Large intestine (tissue), 3 donors: ENCODE measurements at regions not wholly inside any gene's neighbourhood (a gene's known extent, or its start where the extent isn't known, plus 50 kb on each side); places are given as distances from the start of the nearest gene placed in this dataset.

Experiments
- DNase-seq, 2 donors: peaks; one replicate each; pipeline versions ENCODE4 v3.0.0 to v3.0.0-alpha.2; 2013
- H3K27ac ChIP-seq: one replicate; pipeline ENCODE4 v1.5.1; 2013; ENCODE audit warnings: low read length
- H3K27me3 ChIP-seq: 2 replicates; pipeline ENCODE4 v1.6.1; 2013; ENCODE audit warnings: low read length; ENCODE audit not compliant: control insufficient read depth, insufficient read depth
- H3K36me3 ChIP-seq: 2 replicates; pipeline ENCODE4 v1.6.1; 2013; ENCODE audit warnings: low read length; ENCODE audit not compliant: control insufficient read depth, insufficient read depth
- H3K4me1 ChIP-seq: one replicate; pipeline ENCODE4 v1.6.1; 2013; ENCODE audit warnings: low read length; ENCODE audit not compliant: control insufficient read depth, insufficient read depth
- H3K4me3 ChIP-seq: one replicate; pipeline ENCODE4 v1.5.1; 2013; ENCODE audit warnings: low read length
- H3K9me3 ChIP-seq: one replicate; pipeline ENCODE4 v1.6.1; 2013; ENCODE audit warnings: mild to moderate bottlenecking, low read depth, low read length, moderate library complexity; ENCODE audit not compliant: control insufficient read depth
- WGBS: methylation state at CpG from one replicate; pipeline ENCODE4 v1.1.5; 2013; ENCODE audit warnings: low lambda C conversion rate; ENCODE audit not compliant: insufficient coverage; 5-methylcytosine and 5-hydroxymethylcytosine counted together

- no peaks in the 10 kb centered on the region for H3K4me1 ChIP-seq
- H3K4me3 ChIP-seq, result no peak overlapping the region
- H3K36me3 ChIP-seq, result no peaks in the 10 kb centered on the region
- no peaks in the 10 kb centered on the region for H3K9me3 ChIP-seq
- no peak for DNase-seq
- WGBS, result 80% methylated on average over 1 of the region's 9 CpGs
- H3K27me3 ChIP-seq, result peaks cover 4% of the 10 kb centered on the region
- no peak overlapping the region for H3K27ac ChIP-seq
These were observed 100.4 kb downstream of the METRNL start for GRCh38 chr17:83179811-83180210.

DNA sequence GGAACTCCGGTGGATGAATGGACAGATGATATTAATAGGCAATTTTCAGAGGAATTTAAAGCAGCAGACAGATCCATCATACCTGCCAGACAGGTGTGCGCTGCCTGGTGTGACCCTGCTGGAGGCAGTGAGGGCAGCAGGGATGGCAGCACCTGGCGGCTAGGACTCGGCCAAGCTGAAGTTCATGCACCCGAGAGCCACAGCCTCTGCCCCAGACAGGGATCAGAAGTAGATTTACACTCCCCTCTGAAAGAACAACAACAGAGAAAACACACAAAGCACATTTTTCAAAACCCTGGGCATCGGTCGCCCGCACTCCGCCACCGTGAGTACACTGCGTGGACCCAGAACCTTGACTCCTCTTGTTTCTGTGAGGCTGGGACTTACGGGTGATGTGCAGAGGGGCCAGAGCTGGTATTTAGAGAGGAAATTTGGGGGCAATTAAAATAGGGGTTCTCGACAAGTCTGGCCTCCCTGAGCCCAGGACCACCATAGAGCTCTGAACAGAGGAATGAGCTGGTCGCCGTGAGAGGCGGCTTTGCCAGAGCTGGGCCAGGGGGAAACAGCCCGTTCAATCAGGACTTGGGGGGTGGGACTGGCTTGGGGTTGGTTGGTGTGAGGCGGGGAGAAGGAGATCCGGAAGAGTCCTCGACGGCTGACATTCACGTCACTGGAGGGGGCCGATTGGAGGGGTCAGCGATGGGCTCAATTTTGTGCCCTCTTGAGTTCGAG is 101.0 kb downstream of the METRNL start:
- Histone ChIP-seq H3K36me3 (no peaks in the 10 kb centered on the region), H3K27ac (no peak overlapping the region), H3K4me1 (no peaks in the 10 kb centered on the region), H3K9me3 (no peaks in the 10 kb centered on the region), H3K4me3 (no peak overlapping the region), H3K27me3 (peaks cover 4% of the 10 kb centered on the region)
- 83% methylated on average over 1 of the region's 25 CpGs for WGBS
- no peak for DNase-seq

DNA sequence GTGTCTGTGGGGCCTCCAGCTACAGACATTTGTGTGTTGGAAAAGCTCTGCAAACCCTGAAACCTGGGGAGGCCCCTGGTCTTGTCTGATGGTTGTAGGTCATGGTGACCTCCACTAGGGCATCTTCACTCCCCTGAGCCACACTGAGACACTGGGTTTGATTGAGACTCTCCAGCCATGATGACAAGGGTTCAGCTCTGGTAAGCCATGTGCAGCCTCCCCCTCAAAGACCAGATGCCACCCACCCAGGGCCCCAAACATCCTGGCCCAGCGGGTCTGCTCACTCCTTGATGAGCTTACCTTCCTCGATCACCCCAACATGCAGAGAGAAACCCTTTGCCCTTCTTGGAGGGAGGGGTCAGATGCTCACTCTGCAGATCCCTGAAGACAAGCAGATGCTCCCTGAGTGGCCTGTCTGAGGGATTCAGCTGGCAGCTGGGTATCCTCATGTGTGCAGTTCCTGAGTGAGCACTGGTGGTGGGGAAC is 101.6 kb downstream of the METRNL start:
- WGBS, result no CpG with 5 or more reads among the region's 2 CpGs
- H3K4me1 ChIP-seq, result no peaks in the 10 kb centered on the region
- H3K4me3 ChIP-seq, result no peak overlapping the region
- no peaks in the 10 kb centered on the region for H3K9me3 ChIP-seq
- DNase-seq, result no peak
- no peak overlapping the region for H3K27ac ChIP-seq
- no peaks in the 10 kb centered on the region for H3K36me3 ChIP-seq
- H3K27me3 ChIP-seq, result peaks cover 4% of the 10 kb centered on the region

GRCh38 chr17:83181991-83182619 is 102.7 kb downstream of the METRNL start:
- Histone ChIP-seq H3K27me3 (peaks cover 4% of the 10 kb centered on the region), H3K4me3 (no peak overlapping the region), H3K36me3 (no peaks in the 10 kb centered on the region), H3K27ac (no peak overlapping the region), H3K4me1 (no peaks in the 10 kb centered on the region), H3K9me3 (no peaks in the 10 kb centered on the region)
- no CpG with 5 or more reads among the region's 13 CpGs for WGBS
- no peak for DNase-seq

DNA sequence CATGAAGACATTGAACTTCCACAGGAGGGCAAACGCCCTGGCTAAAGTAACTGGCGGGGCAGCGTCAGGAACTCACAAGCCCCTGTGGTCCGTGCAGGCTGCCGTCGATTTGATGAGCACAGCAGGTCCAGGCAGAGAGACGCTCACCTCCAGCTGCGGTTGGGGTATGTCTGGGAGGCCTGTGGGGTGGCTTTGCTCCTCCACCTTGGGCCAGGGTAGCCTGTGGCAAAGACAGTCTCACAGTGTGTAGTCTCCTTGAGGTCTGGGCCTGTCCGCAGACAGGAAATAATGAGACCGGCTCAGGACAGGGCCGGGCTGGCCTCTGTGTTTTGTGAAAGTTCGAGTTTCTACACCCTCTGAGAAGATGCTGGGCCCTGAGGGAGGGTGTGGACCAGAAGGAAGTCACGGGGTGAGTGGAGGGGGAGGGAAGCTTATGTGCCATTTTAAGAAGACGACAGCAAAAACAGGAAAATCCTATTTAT is 103.3 kb downstream of the METRNL start:
- H3K27ac ChIP-seq, result no peak overlapping the region
- H3K27me3 ChIP-seq, result peaks cover 4% of the 10 kb centered on the region
- no peak for DNase-seq
- no peaks in the 10 kb centered on the region for H3K36me3 ChIP-seq
- no peaks in the 10 kb centered on the region for H3K9me3 ChIP-seq
- no CpG with 5 or more reads among the region's 14 CpGs for WGBS
- H3K4me1 ChIP-seq, result no peaks in the 10 kb centered on the region
- H3K4me3 ChIP-seq, result no peak overlapping the region

DNA sequence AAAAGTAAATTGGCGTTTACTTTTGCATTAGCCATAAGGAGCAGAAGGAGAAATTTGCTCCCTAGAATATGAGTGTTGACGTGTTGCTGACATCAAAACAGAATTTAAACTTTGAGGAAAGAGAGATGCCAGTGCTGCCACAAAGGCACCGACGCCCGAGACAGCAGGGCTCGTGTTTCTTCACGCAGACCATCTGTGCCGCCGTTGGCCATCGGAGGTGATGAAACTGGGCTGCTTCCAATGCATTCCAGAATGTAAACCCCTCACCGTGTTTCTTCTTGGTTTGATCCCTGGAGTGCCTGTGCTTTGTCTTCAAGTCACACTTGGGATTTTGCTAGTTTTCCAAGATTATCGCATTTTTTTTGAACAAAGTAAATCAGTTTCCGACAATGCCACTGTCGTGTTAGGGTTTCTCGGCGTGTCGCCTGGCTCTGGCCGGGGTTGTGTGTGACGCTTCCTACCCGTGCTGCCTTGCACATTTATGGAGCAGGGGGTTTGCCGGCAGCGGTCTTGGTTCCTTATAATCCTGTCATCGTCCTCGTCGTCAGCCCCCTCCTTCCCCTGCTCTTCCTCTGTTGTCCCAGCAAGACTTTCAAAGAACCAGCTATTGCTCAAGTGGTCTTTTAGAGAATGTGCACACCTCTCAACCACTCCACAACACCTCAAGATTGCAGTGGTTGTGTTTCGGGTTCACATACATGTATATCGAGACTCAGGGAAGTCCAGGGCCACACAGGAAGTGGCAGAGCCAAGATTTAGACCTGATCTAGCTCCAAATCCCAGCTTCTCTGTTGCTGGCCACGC is 103.9 kb downstream of the METRNL start:
- H3K36me3 ChIP-seq, result no peaks in the 10 kb centered on the region
- H3K27ac ChIP-seq, result no peak overlapping the region
- H3K4me3 ChIP-seq, result no peak overlapping the region
- no peak for DNase-seq
- H3K4me1 ChIP-seq, result no peaks in the 10 kb centered on the region
- H3K9me3 ChIP-seq, result no peaks in the 10 kb centered on the region
- WGBS, result 100% methylated on average over 1 of the region's 28 CpGs
- peaks cover 4% of the 10 kb centered on the region for H3K27me3 ChIP-seq

DNA sequence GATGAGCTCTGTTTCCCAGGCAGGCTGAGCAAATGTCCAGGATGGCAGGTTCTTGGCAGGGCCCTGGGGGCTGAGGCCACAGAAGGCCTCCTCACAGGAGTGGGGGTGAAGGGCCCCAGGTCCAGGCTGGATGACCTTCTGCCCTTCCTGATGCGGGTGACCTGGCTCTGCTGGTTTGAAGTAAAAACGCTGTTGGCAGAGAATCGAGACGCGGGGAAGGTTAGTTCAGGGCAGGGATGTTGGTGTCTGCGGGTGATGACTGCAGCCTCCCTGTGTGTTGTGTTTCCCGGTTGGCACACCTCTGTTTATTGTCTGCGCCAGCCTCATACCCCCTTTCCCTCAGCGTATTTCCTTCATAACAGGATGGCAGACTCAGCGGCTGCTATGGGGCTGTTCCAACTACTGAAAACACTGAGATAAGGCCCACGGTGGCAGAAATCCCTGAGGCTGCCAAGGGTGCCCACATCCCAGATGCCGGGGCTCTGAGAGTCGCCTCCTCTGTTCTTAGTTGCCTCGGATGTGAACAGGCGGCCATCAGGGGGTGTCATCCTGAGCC is 104.6 kb downstream of the METRNL start:
- no peak overlapping the region for H3K27ac ChIP-seq
- H3K27me3 ChIP-seq, result peaks cover 4% of the 10 kb centered on the region
- no CpG with 5 or more reads among the region's 15 CpGs for WGBS
- no peaks in the 10 kb centered on the region for H3K36me3 ChIP-seq
- H3K4me1 ChIP-seq, result no peaks in the 10 kb centered on the region
- H3K9me3 ChIP-seq, result no peaks in the 10 kb centered on the region
- no peak overlapping the region for H3K4me3 ChIP-seq
- DNase-seq, result no peak

DNA sequence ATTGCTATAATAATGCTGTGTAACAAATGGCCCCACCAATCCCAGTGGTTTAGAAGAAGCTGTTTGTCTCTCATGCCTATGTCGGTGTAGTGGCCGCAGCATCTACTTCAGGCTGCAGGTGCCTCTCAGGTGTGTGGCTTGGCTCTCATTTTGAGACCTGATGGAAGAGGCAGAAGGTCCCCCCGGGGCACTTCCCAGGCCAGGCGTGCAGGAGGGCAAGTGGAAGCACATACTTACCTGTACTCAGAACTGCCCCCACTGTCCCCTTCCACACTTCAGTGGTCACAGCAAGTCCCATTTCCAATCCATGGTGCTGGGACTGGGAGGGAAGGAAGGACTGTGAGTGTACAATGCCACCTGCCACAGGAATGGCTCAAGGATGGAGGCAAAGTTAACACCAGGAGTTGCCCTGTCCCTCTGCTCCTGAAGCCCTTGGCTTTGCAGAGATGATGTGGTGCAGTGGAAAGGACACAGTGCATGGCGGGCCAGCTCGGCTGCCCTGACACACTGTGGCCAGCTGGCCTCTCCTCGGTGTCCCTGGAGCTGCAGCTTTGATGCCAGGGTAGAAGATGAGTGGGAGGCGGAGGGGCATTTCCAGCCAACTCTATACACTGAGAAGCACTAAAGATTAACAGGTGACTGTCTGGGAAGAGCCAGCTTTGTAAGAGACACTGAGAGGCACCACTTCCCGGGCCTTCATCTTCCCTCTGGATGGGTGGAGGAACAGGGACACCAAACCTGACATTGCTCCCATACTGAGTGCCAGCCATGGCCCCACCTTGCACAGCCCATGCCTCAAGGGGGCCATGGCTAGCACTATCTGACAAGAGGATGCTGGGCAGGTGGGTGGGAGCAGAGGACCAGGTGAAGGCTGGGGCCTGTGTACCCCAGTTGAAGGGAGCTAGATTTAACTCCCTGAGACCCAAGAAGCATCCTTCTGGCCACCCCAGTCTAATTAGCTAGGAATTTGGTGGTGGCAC is 105.9 kb downstream of the METRNL start:
- Histone ChIP-seq H3K9me3 (no peaks in the 10 kb centered on the region), H3K27ac (no peak overlapping the region), H3K27me3 (peaks cover 7% of the 10 kb centered on the region), H3K4me1 (no peaks in the 10 kb centered on the region), H3K4me3 (no peak overlapping the region), H3K36me3 (no peaks in the 10 kb centered on the region)
- no peak for DNase-seq
- WGBS, result no CpG with 5 or more reads among the region's 9 CpGs

GRCh38 chr17:83186226-83186625 is 106.8 kb downstream of the METRNL start:
- Histone ChIP-seq H3K36me3 (no peaks in the 10 kb centered on the region), H3K27ac (no peak overlapping the region), H3K27me3 (peaks cover 7% of the 10 kb centered on the region), H3K4me3 (no peak overlapping the region), H3K4me1 (no peaks in the 10 kb centered on the region), H3K9me3 (no peaks in the 10 kb centered on the region)
- no CpG with 5 or more reads among the region's 4 CpGs for WGBS
- no peak for DNase-seq
